HG02678 (cell line): ENCODE measurements at regions not wholly inside any gene's neighbourhood (a gene's known extent, or its start where the extent isn't known, plus 50 kb on each side); places are given as distances from the start of the nearest gene placed in this dataset.
"Not testable (repeated sequence)": the region's sequence is repeated elsewhere in the genome, so short reads cannot be mapped to it uniquely, and the experiment has no call there.

Source experiments
- ATAC-seq: cut with Tn5 transposase; IDR thresholded peaks from one replicate; pipeline ENCODE4 v1.9.1; 2021; ENCODE audit warnings: mild to moderate bottlenecking, moderate library complexity; ENCODE audit not compliant: unreplicated experiment

DNA sequence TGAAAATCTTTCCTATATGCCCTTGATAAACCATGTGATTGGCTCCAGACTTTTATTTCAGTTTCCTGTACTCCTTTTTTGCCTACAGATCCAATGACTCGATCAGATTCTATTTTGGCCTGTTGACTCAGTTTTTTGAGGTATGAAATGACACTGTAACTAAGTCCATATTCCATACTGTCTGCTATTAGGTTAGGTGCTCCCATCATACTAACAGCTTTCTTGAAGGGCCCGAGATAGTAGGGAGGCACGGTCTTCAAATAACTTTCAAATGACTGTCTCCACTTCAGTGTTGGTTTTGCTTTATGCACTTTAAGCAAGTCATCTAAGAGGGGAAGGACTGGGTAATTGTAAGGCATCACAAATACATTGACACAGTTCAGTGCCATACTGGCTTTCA lies 295.4 kb upstream of the DAB2 start:
- no peak for ATAC-seq

DNA sequence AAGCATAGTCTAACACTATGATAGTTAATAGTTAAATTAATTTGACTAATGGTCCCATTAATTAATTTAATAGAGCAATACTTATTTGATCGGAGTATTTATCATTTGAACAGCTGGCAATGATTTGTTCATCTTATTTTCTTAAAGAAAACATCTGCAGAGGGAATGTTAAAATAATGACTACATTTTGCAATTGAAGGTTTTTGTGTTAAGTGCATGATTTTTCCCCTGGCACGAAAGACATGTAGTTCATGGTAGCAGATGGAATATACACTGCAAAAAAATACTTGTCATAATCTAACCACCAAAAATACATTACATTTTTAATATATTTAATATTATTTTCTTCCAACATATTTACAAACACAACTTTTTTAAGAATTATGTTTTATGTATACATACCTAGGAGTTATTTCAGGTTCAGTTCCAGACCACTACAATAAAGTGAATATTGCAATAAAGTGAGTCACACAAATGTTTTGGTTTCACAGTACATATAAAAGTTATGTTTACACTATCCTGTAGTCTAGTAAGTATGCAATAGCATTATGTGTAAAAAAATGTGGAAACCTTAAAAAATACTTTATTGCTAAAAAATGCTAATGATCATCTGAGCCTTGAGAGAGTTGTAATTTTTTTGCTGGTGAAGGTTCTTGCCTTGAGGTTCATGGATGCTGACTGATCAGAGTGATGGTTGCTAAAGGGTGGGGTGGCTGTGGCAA lies 292.6 kb upstream of the DAB2 start:
- no peak for ATAC-seq

GRCh38 chr5:39716532-39717028 lies 291.8 kb upstream of the DAB2 start:
- peak; percentile 73 for ATAC-seq

DNA sequence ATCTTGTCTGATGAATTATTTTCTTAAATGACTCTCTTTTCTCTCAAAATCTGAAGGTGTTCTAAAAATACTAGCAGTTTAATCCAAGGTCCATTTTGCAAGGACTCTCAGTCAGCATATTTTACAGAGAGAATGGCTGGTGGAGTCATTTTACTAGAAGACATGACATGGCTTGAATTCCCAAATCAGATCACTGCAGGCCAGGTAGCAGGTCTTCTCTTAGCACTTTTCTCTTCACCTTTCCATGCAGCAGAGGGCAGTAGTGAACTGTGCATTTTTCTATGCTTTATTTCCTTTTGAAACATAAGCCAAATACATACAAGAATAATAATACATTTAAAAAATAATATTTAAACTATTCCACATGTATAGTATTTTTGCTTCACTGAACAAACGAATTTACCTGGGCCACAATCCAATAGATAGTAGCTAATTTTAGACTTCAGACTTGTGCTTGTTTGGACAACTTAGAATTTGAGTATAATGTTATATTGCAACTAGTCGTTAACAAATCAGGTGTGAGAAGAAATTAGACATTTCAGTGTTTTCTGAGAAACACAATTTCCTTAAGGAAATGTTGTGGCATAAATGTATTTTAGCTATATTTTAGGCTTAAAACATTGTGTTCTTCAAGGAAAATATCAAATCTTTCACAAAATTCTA lies 289.4 kb upstream of the DAB2 start:
- no peak for ATAC-seq

DNA sequence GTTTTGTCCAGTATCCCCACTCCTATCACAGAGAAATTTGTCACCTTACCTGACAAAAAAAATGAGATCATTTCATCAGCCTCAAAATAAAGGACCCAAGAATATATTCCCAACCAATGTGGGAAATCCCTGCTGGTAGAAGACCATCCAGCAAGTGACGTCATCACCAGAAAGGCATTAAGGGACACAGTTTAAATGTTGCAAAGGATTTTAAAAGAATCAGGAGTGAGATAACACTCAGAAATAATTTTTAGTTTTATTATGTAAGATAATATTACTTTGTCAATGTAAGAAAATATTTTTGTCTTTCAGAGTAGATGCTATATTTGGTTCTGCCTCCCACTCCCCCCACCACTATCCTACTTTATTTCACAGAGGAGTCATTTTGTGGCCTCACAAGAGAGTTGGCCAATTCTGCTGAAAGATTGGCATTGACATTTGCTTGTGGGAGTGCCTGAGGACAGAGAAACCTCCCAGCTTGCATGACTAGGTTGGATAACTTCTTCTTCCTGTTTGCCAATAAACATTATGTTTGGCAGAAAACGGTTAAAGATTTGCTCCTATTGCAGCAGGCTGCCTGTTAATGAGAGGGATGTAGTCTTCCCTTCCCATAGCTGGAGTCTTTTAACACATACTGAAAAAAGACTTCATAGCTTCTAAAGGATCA lies 288.6 kb upstream of the DAB2 start:
- ATAC-seq: no peak

- no peak for ATAC-seq
Observed at GRCh38 chr5:39712316-39713249, 287.8 kb upstream of the DAB2 start.

DNA sequence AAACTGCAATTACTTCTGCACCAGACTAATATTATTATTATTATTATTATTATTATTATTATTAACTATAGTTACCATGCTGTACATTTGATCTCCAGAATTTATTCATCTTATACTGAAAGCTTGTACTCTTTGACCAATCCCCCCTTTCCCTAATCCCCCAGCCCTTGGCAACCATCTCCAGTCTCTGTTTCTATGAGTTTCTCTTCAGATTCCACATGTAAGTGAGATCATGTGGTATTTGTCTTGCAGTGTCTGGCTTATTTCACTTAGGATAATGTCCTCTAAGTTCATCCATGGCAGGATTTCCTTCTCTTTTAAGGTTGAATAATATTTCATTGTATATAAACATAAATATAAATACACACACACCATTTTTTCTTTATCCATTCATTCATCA lies 287.0 kb upstream of the DAB2 start:
- ATAC-seq: no peak

- ATAC-seq: no peak
Observed at GRCh38 chr5:39709032-39709431, 284.3 kb upstream of the DAB2 start.

DNA sequence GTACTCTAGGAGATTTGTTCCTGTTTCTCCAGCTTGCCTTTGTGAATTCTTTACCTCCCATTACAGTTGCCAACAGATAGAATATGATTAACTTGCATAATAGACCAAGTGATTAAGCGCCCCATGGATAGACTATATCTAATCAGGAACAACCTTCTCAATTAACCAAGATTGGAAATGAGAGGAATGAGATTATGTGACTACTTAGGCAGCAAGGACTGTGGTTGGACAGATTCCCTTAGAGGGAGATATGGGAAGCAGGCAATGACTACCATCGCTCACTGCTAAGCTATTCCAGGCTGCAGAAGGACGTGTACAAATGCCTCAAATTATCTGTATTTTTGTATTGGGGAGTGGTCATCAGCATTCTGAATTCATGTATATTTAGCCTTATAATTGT lies 278.1 kb upstream of the DAB2 start:
- ATAC-seq: no peak

DNA sequence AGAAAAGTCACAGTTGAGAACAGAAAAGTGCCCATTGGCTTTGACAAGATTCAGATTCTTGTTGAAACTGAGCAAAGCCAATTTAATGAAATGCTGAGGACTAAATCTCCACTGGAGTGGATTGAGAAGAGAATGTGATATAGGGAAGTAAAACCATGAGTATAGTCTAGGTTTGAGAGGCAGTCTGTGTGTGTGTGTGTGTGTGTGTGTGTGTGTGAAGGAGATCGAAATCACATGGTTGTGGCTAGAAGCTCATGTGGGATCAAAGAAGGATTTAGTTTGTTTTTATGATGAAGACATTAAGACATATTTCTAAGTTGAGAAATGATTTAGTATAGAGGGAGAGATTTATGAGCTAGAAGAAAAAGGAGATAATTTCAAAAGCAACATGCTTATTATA lies 275.7 kb upstream of the DAB2 start:
- no peak for ATAC-seq

- ATAC-seq: no peak
Observed at GRCh38 chr5:39698838-39699560, 274.2 kb upstream of the DAB2 start.

DNA sequence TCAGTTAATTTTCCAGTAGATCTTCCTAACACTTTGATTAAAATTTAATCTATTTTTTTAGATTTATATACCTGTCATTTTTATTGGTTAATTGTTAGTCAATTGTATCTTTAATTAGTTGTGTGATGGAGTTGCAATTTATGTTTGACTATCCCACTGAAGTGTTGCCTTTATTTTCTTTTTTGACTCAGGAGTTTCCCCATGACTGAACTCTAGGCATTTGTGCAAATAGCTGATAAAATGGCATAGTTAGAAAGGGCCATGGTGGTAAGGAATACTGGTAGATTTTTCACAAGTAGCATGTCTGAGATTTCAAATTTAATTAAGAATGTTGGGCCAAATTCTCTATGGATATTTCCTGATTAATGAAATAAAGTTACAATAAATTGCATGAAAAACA lies 273.1 kb upstream of the DAB2 start:
- ATAC-seq: no peak

DNA sequence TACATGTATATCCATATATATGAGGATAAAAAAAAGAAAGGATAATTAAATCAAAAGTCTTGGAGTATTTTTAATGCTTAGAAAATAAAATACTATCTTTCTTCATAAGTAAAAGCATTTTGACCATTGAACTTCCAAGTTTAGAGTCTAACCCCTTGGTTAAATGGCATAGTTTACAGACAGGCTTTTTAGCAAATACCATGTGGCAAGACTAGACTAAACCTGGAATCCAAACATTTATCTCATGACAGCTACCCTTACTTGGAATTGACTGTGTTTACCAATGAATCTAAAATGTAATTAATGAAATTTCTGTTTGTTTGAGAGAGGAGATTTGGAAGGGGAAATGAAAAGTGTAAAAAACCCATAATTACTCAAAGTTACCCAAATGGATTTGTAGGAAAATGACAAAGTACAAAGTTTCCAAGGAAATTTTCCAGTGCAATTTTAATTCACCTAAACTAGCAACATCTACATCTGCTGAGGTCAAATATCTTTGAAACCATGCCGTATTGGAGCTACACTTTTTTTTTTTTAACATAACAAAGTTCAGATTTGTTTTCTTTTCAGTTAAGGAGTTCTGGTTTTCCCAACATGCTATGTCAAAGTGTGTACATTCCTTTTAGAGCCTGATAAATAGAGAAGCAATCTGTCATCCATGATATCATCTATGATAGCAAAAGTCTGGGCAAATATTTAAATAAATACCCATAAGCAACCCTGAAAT lies 272.1 kb upstream of the DAB2 start:
- ATAC-seq: no peak

- ATAC-seq: no peak
Observed at GRCh38 chr5:39691993-39692392, 267.2 kb upstream of the DAB2 start.

- ATAC-seq: no peak
Observed at GRCh38 chr5:39691136-39691535, 266.4 kb upstream of the DAB2 start.

- ATAC-seq: no peak
Observed at GRCh38 chr5:39689919-39690318, 265.1 kb upstream of the DAB2 start.

DNA sequence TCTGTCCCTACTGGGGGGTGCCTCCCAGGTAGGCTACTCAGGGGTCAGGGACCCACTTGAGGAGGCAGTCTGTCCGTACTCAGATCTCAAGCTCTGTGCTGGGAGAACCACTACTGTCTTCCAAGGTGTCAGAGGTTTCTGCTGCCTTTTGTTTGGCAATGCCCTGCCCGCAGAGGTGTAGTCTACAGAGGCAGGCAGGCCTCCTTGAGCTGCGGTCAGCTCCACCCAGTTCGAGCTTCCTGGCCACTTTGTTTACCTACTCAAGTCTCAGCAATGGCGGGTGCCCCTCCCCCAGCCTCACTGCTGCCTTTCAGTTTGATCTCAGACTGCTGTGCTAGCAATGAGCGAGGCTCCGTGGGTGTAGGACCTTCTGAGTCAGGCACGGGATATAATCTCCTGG lies 263.1 kb upstream of the DAB2 start:
- not testable (repeated sequence) for ATAC-seq

GRCh38 chr5:39680213-39680612 lies 255.4 kb upstream of the DAB2 start:
- ATAC-seq: no peak

GRCh38 chr5:39678534-39678933 lies 253.8 kb upstream of the DAB2 start:
- no peak for ATAC-seq

DNA sequence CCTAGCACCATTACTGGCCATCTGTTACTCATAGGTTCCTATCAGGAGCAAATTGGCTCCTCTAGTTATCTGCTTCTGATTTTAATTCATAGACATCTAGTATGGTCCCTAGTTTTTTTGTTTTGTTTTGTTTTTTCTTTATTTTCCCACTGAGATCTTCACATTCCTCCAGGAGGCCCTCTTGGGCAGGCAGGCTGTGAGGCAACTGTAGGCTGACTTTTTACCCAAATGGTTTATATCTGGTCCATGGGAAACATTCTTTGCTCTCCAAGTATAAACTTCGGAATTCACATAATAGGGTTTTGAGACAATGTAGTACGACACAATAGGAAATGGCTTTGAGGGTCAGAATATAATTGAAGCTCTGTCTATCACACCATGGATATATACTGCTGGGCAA lies 250.9 kb upstream of the DAB2 start:
- no peak for ATAC-seq
